ENCODE measurements at regions not wholly inside any gene's neighbourhood (a gene's known extent, or its start where the extent isn't known, plus 50 kb on each side); places are given as distances from the start of the nearest gene placed in this dataset.

GRCh38 chr18:61199171-61199848 lies 133.9 kb upstream of the CDH20 start:
- TF ChIP-seq POLR2A (IDR thresholded peaks at IDR 0.05) = no peak
- TF ChIP-seq, protein P1, sequence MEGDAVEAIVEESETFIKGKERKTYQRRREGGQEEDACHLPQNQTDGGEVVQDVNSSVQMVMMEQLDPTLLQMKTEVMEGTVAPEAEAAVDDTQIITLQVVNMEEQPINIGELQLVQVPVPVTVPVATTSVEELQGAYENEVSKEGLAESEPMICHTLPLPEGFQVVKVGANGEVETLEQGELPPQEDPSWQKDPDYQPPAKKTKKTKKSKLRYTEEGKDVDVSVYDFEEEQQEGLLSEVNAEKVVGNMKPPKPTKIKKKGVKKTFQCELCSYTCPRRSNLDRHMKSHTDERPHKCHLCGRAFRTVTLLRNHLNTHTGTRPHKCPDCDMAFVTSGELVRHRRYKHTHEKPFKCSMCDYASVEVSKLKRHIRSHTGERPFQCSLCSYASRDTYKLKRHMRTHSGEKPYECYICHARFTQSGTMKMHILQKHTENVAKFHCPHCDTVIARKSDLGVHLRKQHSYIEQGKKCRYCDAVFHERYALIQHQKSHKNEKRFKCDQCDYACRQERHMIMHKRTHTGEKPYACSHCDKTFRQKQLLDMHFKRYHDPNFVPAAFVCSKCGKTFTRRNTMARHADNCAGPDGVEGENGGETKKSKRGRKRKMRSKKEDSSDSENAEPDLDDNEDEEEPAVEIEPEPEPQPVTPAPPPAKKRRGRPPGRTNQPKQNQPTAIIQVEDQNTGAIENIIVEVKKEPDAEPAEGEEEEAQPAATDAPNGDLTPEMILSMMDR (IDR thresholded peaks at IDR 0.05 in 8 of 11, conservative IDR thresholded peaks at IDR 0.05 in 3 of 11) = no peak
